IMR-90 (cell line): ENCODE measurements at regions not wholly inside any gene's neighbourhood (a gene's known extent, or its start where the extent isn't known, plus 50 kb on each side); places are given as distances from the start of the nearest gene placed in this dataset.

Experiments
- BHLHE40 ChIP-seq: fragments of 150-350 bp; IDR thresholded peaks from 2 replicates; pipeline ENCODE4 v1.6.1; 2016; ENCODE audit warnings: mild to moderate bottlenecking, low read depth, low read length
- POLR2A ChIP-seq: IDR thresholded peaks from 2 replicates; pipeline ENCODE4 v1.6.1; 2012; ENCODE audit warnings: mild to moderate bottlenecking, low read depth, low read length
- TF ChIP-seq, protein P1 (sequence below): conservative IDR thresholded peaks from 2 replicates; pipeline ENCODE4 v1.5.1; 2012; ENCODE audit warnings: mild to moderate bottlenecking, low read depth, low read length, improper control_type of control experiment

GRCh38 chr6:14328163-14328562 is 210.6 kb downstream of the CD83 start:
- TF ChIP-seq POLR2A: no peak
- TF ChIP-seq, protein P1, sequence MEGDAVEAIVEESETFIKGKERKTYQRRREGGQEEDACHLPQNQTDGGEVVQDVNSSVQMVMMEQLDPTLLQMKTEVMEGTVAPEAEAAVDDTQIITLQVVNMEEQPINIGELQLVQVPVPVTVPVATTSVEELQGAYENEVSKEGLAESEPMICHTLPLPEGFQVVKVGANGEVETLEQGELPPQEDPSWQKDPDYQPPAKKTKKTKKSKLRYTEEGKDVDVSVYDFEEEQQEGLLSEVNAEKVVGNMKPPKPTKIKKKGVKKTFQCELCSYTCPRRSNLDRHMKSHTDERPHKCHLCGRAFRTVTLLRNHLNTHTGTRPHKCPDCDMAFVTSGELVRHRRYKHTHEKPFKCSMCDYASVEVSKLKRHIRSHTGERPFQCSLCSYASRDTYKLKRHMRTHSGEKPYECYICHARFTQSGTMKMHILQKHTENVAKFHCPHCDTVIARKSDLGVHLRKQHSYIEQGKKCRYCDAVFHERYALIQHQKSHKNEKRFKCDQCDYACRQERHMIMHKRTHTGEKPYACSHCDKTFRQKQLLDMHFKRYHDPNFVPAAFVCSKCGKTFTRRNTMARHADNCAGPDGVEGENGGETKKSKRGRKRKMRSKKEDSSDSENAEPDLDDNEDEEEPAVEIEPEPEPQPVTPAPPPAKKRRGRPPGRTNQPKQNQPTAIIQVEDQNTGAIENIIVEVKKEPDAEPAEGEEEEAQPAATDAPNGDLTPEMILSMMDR: no peak
- TF ChIP-seq BHLHE40: no peak
